ENCODE measurements at regions not wholly inside any gene's neighbourhood (a gene's known extent, or its start where the extent isn't known, plus 50 kb on each side); places are given as distances from the start of the nearest gene placed in this dataset.

DNA sequence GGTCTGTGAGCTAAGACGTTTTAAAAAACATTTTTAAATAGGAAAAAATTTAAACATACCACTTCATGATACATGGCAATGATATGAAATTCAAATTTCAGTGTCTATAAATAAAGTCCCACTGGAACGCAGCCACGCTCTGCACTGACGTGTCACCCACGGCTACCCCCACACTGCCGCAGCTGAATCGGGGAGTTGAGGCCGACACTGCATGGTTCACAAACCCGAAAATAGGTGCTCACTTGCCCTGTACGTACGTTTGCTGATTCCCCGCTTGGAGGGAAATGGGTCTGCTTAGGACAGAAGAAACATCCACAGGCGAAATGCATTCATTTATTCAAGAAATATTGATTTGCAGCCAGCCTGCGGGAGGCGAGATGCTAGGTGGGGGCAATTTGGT lies 1342.3 kb downstream of the TBC1D22A start:
- no peak for DNase-seq (ENCODE audit: low read depth in 2 of 3, low spot score in 2 of 3)

DNA sequence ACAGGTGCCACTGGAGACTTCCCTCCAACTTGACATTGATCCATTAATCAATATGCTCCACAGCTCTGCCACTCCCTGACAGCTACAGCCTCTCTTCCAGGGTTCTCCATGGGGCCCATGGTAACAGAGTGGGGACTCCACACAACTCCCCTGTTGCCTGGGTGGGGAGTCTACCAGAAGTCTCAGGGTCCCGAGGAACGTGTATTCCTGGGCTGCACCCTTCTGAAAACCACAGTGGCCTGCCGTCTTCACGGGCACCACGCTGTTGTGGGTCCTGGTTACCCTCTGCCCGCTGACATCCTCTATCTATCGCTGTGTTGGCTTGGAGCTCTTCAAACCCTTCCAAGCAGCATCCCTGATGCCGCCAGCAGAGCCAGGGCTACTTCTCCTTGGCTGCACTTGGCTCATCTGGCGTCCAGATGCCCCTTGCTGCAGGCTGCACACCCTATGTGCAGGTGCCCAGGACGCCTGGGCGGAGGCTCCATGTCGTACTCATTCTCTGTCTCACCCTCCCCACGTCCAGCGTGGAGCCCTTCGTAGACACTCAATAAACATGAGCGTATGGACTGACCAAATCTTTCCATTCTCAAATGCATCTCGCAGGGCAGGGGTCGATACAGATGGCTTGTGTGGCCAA lies 1341.8 kb downstream of the TBC1D22A start:
- no peak for DNase-seq (ENCODE audit: low read depth in 2 of 3, low spot score in 2 of 3)

DNA sequence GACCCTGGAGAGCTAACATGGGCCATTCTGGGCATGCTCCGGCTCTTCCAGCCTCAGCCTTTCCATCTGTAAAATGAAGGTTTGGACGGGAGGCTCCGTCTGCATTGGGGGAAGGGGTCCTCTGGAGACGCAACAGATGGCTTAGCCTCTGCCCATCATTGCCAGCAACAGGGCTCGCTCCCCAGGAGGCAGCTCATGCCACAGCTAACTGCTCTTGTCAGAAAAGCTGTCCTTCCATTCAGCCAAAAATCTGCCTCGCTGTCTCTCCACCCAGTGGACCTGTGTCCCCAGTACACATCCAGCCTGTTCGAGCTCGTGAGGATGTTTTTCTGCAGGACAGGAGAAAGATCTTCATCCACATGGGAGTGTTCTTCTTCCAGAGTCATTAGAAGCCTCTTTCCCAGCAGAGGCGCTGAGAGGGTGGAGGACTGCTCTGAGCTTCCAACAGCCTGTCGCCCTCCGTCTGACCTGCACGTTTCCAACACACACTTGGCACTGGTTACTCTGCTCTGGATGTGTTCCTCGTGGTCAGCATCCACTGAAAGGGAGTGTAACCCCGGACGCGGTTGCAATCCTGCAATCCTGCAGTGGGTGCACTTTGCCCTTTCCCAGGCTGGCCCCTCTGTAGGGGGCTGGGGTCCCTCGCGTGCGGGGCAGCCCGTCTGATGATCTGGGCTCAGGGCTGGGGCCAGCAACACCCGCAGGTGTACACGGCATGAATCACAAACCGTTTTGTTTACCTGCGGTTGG lies 1340.9 kb downstream of the TBC1D22A start:
- no peak for DNase-seq (ENCODE audit: low read depth in 2 of 3, low spot score in 2 of 3)

DNA sequence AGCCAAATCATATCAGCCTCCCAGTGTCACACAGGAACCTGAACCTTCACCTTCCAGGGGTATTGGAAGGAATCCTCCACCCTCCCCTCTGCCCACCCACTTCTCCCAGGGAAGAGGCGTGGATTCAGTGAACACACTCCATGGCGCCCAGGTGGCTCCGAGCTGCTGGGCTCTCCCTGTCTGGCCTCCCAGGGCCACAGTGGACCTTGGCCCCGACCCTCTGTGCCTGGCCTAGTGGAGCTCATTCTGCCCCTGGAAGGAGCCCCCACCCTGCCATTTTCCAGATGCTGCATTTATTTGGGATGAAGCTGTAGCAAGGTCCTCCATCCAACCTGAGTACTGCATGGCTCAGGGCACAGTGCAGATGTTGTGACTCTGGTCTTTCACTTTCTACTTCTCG lies 1340.1 kb downstream of the TBC1D22A start:
- DNase-seq (ENCODE audit: low read depth in 2 of 3, low spot score in 2 of 3) = no peak

DNA sequence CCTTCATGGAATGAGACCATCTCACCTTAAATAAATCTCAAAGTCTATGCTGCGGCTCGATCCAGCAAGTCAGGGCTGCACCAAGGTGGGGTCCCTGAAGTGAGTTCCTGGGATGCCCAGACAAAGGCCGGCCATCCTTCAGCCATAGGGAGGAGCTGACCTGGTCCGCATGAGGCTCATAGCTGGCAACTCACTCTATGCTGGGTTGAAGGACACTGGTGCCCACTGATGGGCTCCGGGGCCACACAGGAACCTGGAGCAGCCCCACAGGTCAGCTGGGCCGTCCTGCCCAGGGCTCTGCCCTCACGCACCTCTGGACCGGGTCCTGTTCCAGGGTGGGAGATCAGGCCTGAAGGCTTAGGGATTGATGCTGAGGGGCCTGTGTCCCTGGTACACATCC lies 1339.3 kb downstream of the TBC1D22A start:
- DNase-seq (ENCODE audit: low read depth in 2 of 3, low spot score in 2 of 3) = no peak

DNA sequence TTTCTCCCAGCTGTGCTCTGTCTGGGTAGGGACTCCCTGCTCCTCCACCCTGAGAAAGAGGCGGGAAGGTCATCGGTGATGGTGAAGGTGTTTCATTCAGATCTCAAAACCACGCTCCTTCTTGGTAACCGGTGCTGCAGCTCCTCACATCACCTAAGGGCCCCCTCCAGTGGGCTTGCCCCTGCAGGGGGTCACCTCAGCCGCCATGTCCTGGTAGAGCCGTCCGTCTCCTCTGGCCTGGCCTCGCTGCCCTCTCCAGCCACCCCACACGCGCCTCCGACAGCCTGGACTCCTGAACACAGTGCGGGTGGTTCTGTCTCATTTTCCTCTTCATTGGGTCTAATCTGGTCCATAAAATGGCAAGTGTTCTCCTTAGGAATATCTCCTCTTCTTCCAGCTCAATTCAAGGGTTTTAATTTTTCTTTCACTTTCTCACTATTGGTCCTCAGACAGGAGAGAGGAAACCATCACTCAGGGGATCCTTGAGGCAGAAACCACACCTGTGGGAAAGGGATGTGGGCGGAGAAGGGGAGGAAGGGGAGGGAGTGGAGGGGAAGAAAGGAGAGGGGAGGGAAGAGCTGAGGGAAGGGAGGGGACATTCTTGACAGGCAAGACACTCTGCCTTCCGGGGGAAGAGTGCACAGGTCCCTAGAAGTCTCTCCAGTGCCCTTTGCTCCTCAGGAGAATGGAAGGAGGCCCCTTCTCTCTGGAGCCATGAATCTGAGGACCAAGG lies 1338.4 kb downstream of the TBC1D22A start:
- DNase-seq (ENCODE audit: low read depth in 2 of 3, low spot score in 2 of 3) = no peak

DNA sequence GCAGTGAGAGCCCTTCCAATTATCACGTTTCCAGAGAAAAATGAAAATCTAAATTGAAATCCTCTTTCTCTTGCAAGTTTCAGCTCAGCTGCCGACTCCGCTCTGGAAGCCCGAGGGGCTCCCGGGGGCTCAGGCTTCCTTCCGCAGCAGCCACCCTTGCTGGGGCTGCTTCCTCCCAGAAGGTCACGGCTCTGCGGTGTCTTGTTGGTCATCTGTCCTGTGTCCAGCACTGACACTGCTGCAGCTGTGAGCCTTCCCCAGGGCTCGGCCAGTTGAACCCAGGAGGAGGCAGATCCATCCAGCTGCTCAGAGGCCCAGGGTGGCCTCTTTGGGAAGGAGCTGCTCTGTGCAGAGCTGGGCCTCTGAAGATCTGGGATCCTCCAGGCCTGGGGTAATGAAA lies 1337.2 kb downstream of the TBC1D22A start:
- DNase-seq (ENCODE audit: low read depth in 2 of 3, low spot score in 2 of 3) = no peak

DNA sequence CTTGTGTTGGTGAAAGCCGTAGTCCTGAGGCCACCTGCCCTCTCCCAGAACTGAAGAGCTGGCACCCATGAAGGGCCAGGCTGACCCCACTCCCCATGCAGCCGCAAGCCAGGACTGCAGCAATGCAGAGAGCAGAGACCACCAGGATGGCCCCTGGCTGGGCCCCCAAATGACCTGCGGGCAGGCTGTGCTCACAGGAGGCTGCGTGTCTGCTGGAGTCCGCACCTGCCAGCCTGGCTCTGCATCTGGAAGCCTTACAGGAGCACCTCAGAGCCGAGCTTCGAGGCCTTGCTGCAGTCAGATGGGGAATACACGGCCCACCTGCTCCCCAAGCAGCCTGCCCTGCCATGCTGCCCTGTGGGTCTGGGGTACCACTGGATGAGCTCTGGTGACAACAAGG lies 1336.8 kb downstream of the TBC1D22A start:
- no peak for DNase-seq (ENCODE audit: low read depth in 2 of 3, low spot score in 2 of 3)

DNA sequence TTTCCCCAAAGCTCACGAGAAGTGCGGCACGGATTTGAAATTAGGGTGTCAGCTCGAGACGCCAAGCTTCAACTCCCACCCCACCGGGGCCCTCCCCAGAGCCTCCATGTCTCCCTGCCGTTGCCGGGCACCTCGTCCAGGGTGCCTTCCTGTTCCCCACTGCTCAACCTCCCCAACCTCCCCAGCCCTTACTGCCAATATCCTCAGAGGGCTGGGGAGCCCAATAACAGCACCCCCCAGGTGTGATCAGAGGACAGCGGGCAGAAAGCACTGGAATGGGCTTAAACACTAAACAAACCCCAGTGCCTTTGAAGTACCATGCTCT lies 1336.4 kb downstream of the TBC1D22A start:
- DNase-seq (ENCODE audit: low read depth in 2 of 3, low spot score in 2 of 3) = no peak

DNA sequence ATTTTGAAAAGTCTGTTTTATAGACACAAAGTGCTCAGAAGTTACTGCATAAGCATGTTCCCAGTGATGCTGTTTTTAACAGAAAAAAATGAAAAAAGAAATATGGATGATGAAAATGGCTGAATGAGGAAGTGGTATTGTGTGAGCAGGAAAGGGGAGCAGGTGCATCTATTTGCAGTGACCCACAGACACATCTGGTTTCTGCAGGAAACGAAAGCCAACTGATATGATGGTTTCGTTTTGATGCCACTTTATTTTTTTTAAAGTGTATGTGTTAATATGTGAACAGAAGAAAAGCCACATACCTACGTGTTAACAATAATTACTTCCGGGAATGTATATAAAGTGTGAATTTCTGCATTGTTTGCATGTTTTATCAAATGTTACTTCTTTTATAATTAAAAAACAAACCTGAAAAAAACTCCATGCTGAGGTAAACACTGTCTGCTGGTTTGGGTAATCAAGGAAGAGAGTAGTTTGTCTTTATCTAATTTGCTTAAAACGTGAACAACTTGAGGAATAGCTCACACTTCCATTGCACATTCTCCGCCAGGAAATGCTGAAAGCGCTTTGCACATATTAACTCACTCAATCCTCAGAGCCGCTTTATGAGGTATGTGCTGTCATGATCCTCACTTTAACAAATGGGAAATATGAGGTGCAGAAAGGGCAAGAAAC lies 1335.9 kb downstream of the TBC1D22A start:
- no peak for DNase-seq (ENCODE audit: low read depth in 2 of 3, low spot score in 2 of 3)

DNA sequence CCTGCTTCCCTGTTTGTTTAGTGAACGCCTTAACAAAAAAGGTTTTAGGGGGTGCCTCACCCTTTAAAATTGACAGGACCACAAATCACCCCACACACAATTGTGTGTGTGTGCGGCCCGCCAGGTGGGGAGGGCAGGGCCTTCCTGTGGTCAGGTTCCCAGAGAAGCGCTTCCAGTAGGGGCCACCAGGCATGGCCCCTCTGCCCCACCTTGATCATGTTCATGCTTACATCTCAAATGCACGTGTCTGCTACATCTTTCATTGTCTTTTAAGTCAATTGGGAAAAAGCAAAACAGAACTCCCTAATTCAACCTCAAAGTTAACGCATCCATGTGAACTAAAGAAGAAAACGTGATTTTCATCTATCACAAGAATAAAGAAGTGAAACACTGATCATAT lies 1335.3 kb downstream of the TBC1D22A start:
- no peak for DNase-seq (ENCODE audit: low read depth in 2 of 3, low spot score in 2 of 3)

DNA sequence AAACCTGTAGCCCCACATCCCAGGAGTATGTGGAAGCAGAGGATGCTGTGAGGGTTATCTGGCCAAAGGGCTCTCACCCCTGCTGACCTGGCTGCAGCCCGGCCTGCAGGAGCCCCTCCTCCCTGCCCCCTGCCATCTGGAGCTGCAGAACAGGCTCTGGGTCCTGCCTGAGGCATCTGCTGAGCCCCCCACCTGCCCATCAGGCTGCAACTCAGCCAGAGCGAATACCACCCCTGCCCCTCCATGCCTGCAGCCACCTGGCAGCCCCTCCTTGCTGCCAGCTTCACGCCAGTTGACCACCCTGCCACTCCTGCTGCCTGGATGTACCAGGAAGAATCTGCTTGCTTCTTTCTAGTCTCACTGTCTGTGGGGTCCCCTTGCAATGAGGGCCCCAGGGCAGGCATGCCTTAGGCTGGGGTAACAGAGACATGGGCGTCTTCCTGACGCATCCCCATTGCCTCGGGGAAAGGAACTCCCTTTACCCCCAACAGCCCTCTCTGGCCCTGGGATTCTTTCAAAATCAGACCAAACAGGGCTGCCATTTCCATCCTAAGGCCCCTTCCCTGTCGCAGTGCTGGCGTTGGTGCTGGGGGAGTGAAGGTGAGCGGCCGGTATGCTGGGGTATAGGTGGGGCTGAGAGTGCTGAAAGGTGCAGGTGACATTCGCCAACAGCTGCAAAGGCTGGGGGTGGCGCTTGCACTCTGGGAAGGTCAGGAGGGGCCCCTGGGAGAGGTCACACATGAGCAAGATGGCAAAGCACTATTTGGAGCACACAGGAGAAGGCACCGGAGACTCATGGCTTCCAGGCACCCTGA lies 1334.6 kb downstream of the TBC1D22A start:
- no peak for DNase-seq (ENCODE audit: low read depth in 2 of 3, low spot score in 2 of 3)

DNA sequence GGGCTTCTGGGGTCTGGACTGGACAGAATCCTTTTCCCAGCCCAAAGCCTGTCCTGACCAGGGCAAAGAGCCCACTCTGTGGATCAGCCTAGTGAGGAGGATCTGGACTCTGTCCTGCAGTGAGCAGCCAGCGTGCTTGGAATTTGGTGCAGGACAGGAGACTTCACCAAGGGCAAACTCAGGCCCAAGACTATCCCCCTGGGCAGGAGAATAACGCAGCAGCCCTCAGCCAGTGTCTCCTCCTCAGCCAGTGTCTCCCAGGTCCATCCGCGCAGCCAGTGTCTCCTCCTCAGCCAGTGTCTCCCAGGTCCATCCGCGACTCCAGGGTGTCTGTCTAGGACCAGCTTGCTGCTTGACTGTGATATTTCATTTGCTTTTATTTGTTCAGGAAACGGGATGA lies 1334.0 kb downstream of the TBC1D22A start:
- DNase-seq (ENCODE audit: low read depth in 2 of 3, low spot score in 2 of 3) = no peak

DNA sequence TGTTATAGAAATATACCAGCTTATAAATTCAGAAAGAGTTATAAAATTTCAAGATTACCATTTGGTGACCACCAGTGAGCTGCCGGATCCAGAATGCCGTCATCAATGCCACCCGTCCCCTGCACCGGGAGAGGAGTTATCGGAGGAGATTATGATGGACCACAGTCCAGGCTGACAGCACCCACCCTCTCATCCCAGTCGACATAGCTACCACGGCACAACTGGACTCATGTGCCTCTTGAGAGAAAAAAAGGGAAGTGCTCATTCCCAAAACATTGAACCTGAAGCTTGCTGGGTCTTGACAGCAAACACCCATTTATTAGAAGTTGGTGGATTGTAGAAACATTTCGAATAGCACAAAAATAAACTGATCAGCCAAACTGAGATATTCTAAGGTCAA lies 1331.5 kb downstream of the TBC1D22A start:
- DNase-seq (ENCODE audit: low read depth in 2 of 3, low spot score in 2 of 3) = no peak

DNA sequence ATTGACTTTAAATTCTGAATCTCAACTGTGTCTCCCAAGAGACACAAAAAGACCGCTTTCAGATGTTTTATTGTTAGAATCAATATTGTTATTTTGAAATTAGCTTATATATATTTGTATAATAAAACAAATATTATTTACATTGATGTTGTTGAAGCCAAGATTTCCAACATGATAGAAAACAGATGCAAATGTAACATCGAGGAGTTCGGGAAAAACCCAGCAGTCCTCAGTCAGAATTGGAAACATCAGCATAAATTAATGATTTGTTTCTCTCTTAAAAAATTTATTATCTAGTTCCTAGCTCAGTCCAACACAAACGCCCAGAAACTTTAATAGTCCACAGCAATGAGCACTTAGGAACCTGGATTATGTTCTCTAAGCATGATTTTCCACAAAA lies 1330.4 kb downstream of the TBC1D22A start:
- DNase-seq (ENCODE audit: low read depth in 2 of 3, low spot score in 2 of 3) = no peak

DNA sequence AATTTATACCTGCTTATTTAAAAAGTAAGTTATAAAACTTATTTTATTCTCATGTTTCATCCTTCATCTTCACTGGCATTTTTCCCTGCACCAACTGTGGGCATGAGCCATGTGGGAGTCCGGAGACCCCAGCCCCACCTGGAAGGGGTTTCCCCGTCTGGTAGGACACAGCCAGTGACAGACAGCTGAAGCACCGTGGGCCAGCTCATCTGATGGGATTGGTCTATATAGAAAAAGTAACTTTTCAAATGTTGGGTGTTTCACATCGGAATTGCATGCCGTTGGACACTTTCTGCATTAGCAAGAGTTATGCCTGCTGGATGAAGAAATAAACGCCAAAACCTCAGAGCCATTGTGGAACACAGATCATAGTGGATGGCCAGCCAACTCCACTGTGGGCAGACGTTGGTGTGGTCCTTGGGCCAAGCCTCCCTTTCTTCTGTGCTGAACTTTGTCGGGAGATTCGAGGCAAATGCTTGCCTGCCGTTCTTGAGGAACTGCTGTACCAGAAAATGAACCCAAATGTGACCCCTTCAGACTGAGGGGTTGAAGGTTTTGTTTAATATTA lies 1329.3 kb downstream of the TBC1D22A start:
- DNase-seq (ENCODE audit: low read depth in 2 of 3, low spot score in 2 of 3) = no peak

DNA sequence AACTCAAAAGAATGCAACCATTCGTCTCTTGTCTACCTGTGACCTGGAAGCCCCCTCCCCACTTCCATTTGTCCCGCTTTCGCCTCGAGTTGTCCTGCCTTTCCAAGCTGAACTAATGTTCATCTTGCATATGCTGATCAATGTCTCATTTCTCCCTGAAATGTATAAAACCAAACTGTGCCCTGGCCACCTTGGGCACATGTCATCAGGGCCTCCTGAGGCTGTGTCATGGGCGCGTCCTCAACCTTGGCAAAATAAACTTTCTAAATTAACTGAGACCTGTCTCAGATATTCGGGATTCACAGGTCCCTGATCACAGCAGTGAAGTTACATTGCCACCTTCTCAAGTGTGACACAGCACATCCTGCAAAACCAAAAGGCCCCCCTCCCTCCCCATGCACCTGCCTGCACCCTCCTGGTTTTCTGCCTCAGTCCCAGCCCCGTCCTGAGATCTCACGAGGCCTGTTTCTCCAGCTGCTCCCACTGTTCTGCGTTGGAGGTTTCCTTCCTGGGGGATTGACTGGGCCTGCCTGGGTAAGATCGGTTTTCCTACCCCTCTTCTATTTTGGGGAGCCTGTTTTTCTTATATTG lies 1328.7 kb downstream of the TBC1D22A start:
- no peak for DNase-seq (ENCODE audit: low read depth in 2 of 3, low spot score in 2 of 3)

DNA sequence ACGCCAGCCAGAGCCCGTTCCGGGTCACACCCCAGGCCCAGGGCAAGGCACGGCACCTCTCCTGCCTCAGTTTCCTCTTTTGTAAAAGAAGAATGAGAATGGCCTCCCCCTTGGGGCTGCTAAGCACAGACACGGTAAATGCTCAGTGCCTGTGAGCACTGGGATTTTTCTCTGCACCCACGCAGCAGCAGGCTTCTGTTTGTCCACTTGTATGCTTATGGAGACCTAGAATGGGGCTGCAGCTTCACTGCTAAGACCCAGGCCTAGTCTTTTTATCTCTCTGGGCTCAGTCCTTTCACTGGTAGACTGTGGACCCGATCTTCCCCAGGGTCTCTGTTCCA lies 1327.9 kb downstream of the TBC1D22A start:
- no peak for DNase-seq (ENCODE audit: low read depth in 2 of 3, low spot score in 2 of 3)

DNA sequence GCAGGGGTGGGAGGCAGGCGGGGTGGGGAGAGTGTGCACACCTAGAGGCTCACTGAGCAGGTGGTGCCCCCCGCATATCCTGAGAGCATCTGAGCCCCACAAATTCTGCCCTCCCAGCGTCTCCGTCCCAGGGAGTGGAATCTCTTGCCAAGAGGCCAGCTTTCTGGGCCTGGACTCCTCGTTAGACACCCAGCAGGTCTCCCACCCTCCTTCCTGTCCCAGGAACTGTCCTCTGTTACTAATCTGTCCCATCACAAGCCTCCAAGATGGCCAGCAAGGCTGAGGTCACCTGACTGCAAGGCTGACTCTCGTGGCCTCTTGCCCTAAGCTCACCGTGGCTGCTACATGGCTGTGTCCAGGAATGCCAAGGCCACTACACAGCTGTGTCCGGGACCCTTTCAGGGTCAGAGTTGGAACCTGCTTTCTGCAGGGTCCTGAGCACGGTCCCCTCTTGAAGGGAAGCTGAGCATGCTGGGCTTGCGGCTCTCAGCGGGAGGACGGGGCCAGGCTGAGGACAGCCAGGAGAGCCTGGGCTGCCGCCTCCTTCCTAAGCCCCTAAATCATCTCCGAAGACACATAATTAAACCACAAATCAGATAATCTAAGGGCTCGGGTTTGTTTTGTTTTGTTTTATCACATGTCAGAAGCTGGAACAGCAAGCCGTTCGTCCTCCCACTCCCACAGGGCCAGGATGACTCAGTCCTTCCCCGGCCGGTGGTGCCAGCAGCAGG lies 1327.3 kb downstream of the TBC1D22A start:
- DNase-seq (ENCODE audit: low read depth in 2 of 3, low spot score in 2 of 3) = no peak

Data from activated CD8-positive, alpha-beta memory T cell treated with anti-CD3 and anti-CD28 coated beads for 48 hours (primary cell).